ENCODE measurements at regions not wholly inside any gene's neighbourhood (a gene's known extent, or its start where the extent isn't known, plus 50 kb on each side); places are given as distances from the start of the nearest gene placed in this dataset.

GRCh38 chr6:134708079-134708478, 241.8 kb downstream of the ALDH8A1 start:
- TF ChIP-seq JUN (IDR thresholded peaks at IDR 0.05; ENCODE audit: borderline replicate concordance, insufficient read depth, insufficient read length, low read depth) (no peak), MYC (IDR thresholded peaks at IDR 0.05; ENCODE audit: low read depth, low read length) (no peak), CTCF (IDR thresholded peaks at IDR 0.05; ENCODE audit: extremely low read depth in 1 of 2, insufficient read depth in 1 of 2, low read depth in 1 of 2, low read length in 2 of 2) (no peak), MAX (IDR thresholded peaks at IDR 0.05; ENCODE audit: insufficient read depth, insufficient read length) (no peak), POLR2AphosphoS5 (IDR thresholded peaks at IDR 0.05; ENCODE audit: insufficient read depth, low read depth, low read length) (no peak), FOS (IDR thresholded peaks at IDR 0.05; ENCODE audit: borderline replicate concordance, insufficient read depth, low read length) (no peak), POLR2A (IDR thresholded peaks at IDR 0.05; ENCODE audit: low read depth, low read length) (no peak), GATA2 (IDR thresholded peaks at IDR 0.05; ENCODE audit: insufficient read depth, insufficient read length, low read depth, low read length) (no peak), EZH2 (IDR thresholded peaks at IDR 0.05; ENCODE audit: borderline replicate concordance, low read depth, low read length, severe bottlenecking) (no peak)
- FAIRE-seq = no peak
- Histone ChIP-seq H3K9ac (replicated peaks; ENCODE audit: extremely low read depth, insufficient read depth, low read length) (no peak overlapping the region), H3K9me1 (replicated peaks; ENCODE audit: control insufficient read depth, extremely low read depth, insufficient read depth, low read length) (no peaks in the 10 kb centered on the region), H3K9me3 (replicated peaks; ENCODE audit: control insufficient read depth, insufficient read depth, low read length) (no peaks in the 10 kb centered on the region), H3K27ac (ENCODE audit: insufficient read depth, low read depth, low read length) (no peak overlapping the region), H4K20me1 (replicated peaks; ENCODE audit: control insufficient read depth, extremely low read depth, insufficient read depth, low read length) (no peaks in the 10 kb centered on the region), H2AFZ (ENCODE audit: low read depth, low read length) (no peak overlapping the region), H3K36me3 (ENCODE audit: control insufficient read depth in 2 of 2, extremely low read depth in 1 of 2, insufficient read depth in 2 of 2, low read length in 2 of 2) (no peaks in the 10 kb centered on the region), H3K79me2 (ENCODE audit: control insufficient read depth, insufficient read depth, low read length) (no peaks in the 10 kb centered on the region), H3K27me3 (ENCODE audit: control insufficient read depth in 2 of 2, insufficient read depth in 2 of 2, low read length in 2 of 2) (peaks cover 0 to 3% of the 10 kb centered on the region in 2 experiments), H3K4me2 (ENCODE audit: insufficient read depth, low read length) (no peak overlapping the region), H3K4me1 (ENCODE audit: control insufficient read depth, extremely low read depth, insufficient read depth, low read length) (no peaks in the 10 kb centered on the region), H3K4me3 (replicated peaks in 1 of 3; ENCODE audit: insufficient read depth in 1 of 3, low read depth in 1 of 3, low read length in 3 of 3) (no peak overlapping the region)
- POLR2A ChIA-PET = no interaction called here
- BruUV-seq (replicated peaks) = no TSS peak
- no peak for DNase-seq (ENCODE audit: low read depth, low spot score)
- dilution Hi-C loops (cut with MboI; ENCODE audit: extremely low pct_ligation_motif_present, low sequenced_read_pairs) = no loop called here
- intact Hi-C loops (cut with micrococcal nuclease) = no loop called here
- CTCF ChIA-PET = no interaction called here

Measured in endothelial cell of umbilical vein (primary cell).